NCI-H226 (cell line): ENCODE measurements at regions not wholly inside any gene's neighbourhood (a gene's known extent, or its start where the extent isn't known, plus 50 kb on each side); places are given as distances from the start of the nearest gene placed in this dataset.

Experiments
- DNase-seq: peaks from one replicate; pipeline ENCODE4 v3.0.0-alpha.2; 2015

- no peak for DNase-seq
Observed at GRCh38 chr12:25005376-25005775, 56.5 kb upstream of the BCAT1 start.

DNA sequence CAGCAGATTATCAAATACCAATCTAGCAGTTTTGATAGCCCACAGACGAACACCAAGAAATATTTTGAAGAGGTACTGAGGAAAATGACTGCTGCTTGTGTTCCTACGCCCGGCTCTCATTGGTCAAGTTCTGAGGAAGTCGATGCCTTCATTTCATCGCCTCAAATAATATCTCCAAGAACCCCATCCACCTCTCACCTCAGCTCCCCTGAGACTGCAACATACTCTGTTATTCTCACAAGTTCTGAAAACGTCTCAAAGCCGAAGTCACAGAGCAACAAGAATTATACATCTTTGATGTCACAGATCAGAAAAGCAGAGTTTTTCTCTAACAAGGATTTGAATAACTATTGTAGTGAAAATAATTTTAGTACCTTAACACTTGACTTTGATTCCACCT, 55.5 kb upstream of the BCAT1 start:
- no peak for DNase-seq

DNA sequence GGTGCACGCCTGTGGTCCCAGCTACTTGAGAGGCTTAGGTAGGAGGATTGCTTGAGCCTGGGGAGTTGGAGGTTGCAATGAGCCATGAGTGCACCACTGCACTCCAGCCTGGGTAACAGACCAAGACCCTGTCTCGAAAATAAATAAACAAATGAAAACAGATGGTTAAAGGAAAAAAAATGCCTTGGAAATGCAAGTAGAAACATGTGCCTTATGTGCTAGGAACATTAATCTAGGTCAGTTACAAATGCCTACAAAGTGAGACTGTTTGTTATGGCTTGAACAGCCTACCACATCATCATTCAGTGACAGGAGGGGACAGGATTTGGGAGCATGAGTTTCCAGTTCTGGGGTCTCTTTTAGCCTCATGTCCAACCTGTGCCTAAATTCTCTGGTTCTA, 52.4 kb upstream of the BCAT1 start:
- no peak for DNase-seq
